ENCODE measurements at regions not wholly inside any gene's neighbourhood (a gene's known extent, or its start where the extent isn't known, plus 50 kb on each side); places are given as distances from the start of the nearest gene placed in this dataset.
"Not testable (repeated sequence)": the region's sequence is repeated elsewhere in the genome, so short reads cannot be mapped to it uniquely, and the experiment has no call there.

GRCh38 chr22:22761963-22762772, 117.8 kb downstream of the GGTLC2 start:
- no peaks in the 10 kb centered on the region for H3K9me3 ChIP-seq
- no peak overlapping the region for H3K4me3 ChIP-seq
- DNase-seq = no peak
- no peaks in the 10 kb centered on the region for H3K27me3 ChIP-seq
- no peaks in the 10 kb centered on the region for H3K36me3 ChIP-seq

GRCh38 chr22:22763512-22763911, 119.1 kb downstream of the GGTLC2 start:
- H3K9me3 ChIP-seq = no peaks in the 10 kb centered on the region
- H3K36me3 ChIP-seq = no peaks in the 10 kb centered on the region
- DNase-seq = no peak
- H3K27me3 ChIP-seq = no peaks in the 10 kb centered on the region; the same call in 1 of the 2 replicates
- no peak overlapping the region for H3K4me3 ChIP-seq

- Histone ChIP-seq H3K4me3 (no peak overlapping the region), H3K36me3 (no peaks in the 10 kb centered on the region), H3K27me3 (no peaks in the 10 kb centered on the region; the same call in 1 of the 2 replicates), H3K9me3 (no peaks in the 10 kb centered on the region)
- DNase-seq = no peak
Observed at GRCh38 chr22:22764085-22764484, 119.7 kb downstream of the GGTLC2 start.

- no peaks in the 10 kb centered on the region for H3K9me3 ChIP-seq
- peak; percentile 49 for DNase-seq
- no peaks in the 10 kb centered on the region; the same call in 1 of the 2 replicates for H3K27me3 ChIP-seq
- no peak overlapping the region for H3K4me3 ChIP-seq
- H3K36me3 ChIP-seq = no peaks in the 10 kb centered on the region
Observed at GRCh38 chr22:22767876-22768602, 119.6 kb upstream of the IGLL5 start.

- DNase-seq = no peak
- H3K36me3 ChIP-seq = no peaks in the 10 kb centered on the region
- no peaks in the 10 kb centered on the region for H3K9me3 ChIP-seq
- H3K27me3 ChIP-seq = no peaks in the 10 kb centered on the region; the same call in 1 of the 2 replicates
- H3K4me3 ChIP-seq = no peak overlapping the region
Observed at GRCh38 chr22:22768885-22769284, 118.7 kb upstream of the IGLL5 start.

GRCh38 chr22:22769434-22770279, 118.0 kb upstream of the IGLL5 start:
- H3K9me3 ChIP-seq = no peaks in the 10 kb centered on the region
- H3K4me3 ChIP-seq = no peak overlapping the region
- DNase-seq = no peak
- no peaks in the 10 kb centered on the region; the same call in 1 of the 2 replicates for H3K27me3 ChIP-seq
- H3K36me3 ChIP-seq = no peaks in the 10 kb centered on the region

- Histone ChIP-seq H3K4me3 (no peak overlapping the region), H3K36me3 (no peaks in the 10 kb centered on the region), H3K9me3 (no peaks in the 10 kb centered on the region), H3K27me3 (no peaks in the 10 kb centered on the region; the same call in 1 of the 2 replicates)
- DNase-seq = peak; percentile 43
Observed at GRCh38 chr22:22770280-22770871, 117.2 kb upstream of the IGLL5 start.

GRCh38 chr22:22770881-22771280, 116.7 kb upstream of the IGLL5 start:
- Histone ChIP-seq H3K9me3 (no peaks in the 10 kb centered on the region), H3K36me3 (no peaks in the 10 kb centered on the region), H3K27me3 (no peaks in the 10 kb centered on the region; the same call in 1 of the 2 replicates), H3K4me3 (no peak overlapping the region)
- no peak for DNase-seq

- Histone ChIP-seq H3K4me3 (no peak overlapping the region), H3K9me3 (no peaks in the 10 kb centered on the region), H3K36me3 (no peaks in the 10 kb centered on the region), H3K27me3 (no peaks in the 10 kb centered on the region; the same call in 1 of the 2 replicates)
- DNase-seq = no peak
Observed at GRCh38 chr22:22771696-22772377, 115.8 kb upstream of the IGLL5 start.

GRCh38 chr22:22772396-22772795, 115.2 kb upstream of the IGLL5 start:
- Histone ChIP-seq H3K9me3 (no peaks in the 10 kb centered on the region), H3K36me3 (no peaks in the 10 kb centered on the region), H3K27me3 (no peaks in the 10 kb centered on the region; the same call in 1 of the 2 replicates), H3K4me3 (no peak overlapping the region)
- DNase-seq = no peak

GRCh38 chr22:22772883-22773282, 114.7 kb upstream of the IGLL5 start:
- Histone ChIP-seq H3K9me3 (no peaks in the 10 kb centered on the region), H3K27me3 (no peaks in the 10 kb centered on the region; the same call in 1 of the 2 replicates)
- DNase-seq = no peak

GRCh38 chr22:22773427-22773826, 114.2 kb upstream of the IGLL5 start:
- no peaks in the 10 kb centered on the region for H3K27me3 ChIP-seq
- DNase-seq = no peak

More at GRCh38 chr22:22772883-22773282, 114.7 kb upstream of the IGLL5 start:
- Histone ChIP-seq H3K36me3 (no peaks in the 10 kb centered on the region), H3K4me3 (no peak overlapping the region)

GRCh38 chr22:22773979-22774604, 113.5 kb upstream of the IGLL5 start:
- no peak for DNase-seq
- Histone ChIP-seq H3K9me3 (no peaks in the 10 kb centered on the region), H3K27me3 (0 out of 2 replicates have a peak, but pooled peaks cover 1% of the 10 kb centered on the region), H3K36me3 (no peaks in the 10 kb centered on the region), H3K4me3 (no peak overlapping the region)

More at GRCh38 chr22:22773427-22773826, 114.2 kb upstream of the IGLL5 start:
- Histone ChIP-seq H3K4me3 (no peak overlapping the region), H3K9me3 (no peaks in the 10 kb centered on the region), H3K36me3 (no peaks in the 10 kb centered on the region)

GRCh38 chr22:22774762-22775161, 112.9 kb upstream of the IGLL5 start:
- not testable (repeated sequence) for H3K4me3 ChIP-seq, H3K27me3 ChIP-seq, DNase-seq, H3K9me3 ChIP-seq, H3K36me3 ChIP-seq

- Histone ChIP-seq H3K9me3 (no peaks in the 10 kb centered on the region), H3K4me3 (no peak overlapping the region), H3K36me3 (no peaks in the 10 kb centered on the region), H3K27me3 (0 out of 2 replicates have a peak, but pooled peaks cover 2% of the 10 kb centered on the region)
- no peak for DNase-seq
Observed at GRCh38 chr22:22776121-22776520, 111.5 kb upstream of the IGLL5 start.

All from MG63 (cell line).